ENCODE measurements at regions not wholly inside any gene's neighbourhood (a gene's known extent, or its start where the extent isn't known, plus 50 kb on each side); places are given as distances from the start of the nearest gene placed in this dataset.
"Not testable (repeated sequence)": the region's sequence is repeated elsewhere in the genome, so short reads cannot be mapped to it uniquely, and the experiment has no call there.

- DNase-seq: not testable (repeated sequence)
Measured at GRCh38 chr2:147139732-147140131, 705.1 kb upstream of the ACVR2A start.

- no peak for DNase-seq
Measured at GRCh38 chr2:147137711-147138110, 707.1 kb upstream of the ACVR2A start.

GRCh38 chr2:147135376-147135775, 709.5 kb upstream of the ACVR2A start:
- DNase-seq: peak in 5 of 58 donors; percentile 0 to 19 (median 7)

GRCh38 chr2:147133286-147133908, 711.4 kb upstream of the ACVR2A start:
- DNase-seq: no peak

- no peak for DNase-seq
Measured at GRCh38 chr2:147125145-147125544, 719.7 kb upstream of the ACVR2A start.

- DNase-seq: no peak
Measured at GRCh38 chr2:147122944-147123343, 721.9 kb upstream of the ACVR2A start.

- no peak for DNase-seq
Measured at GRCh38 chr2:147110962-147111361, 733.9 kb upstream of the ACVR2A start.

GRCh38 chr2:147110317-147110716, 734.5 kb upstream of the ACVR2A start:
- DNase-seq: no peak

GRCh38 chr2:147109291-147109690, 735.5 kb upstream of the ACVR2A start:
- no peak for DNase-seq

- DNase-seq: no peak
Measured at GRCh38 chr2:147108548-147108947, 736.3 kb upstream of the ACVR2A start.

GRCh38 chr2:147101941-147102790, 742.7 kb upstream of the ACVR2A start:
- no peak for DNase-seq

- no peak for DNase-seq
Measured at GRCh38 chr2:147100406-147101035, 744.3 kb upstream of the ACVR2A start.

- no peak for DNase-seq
Measured at GRCh38 chr2:147099845-147100244, 745.0 kb upstream of the ACVR2A start.

- no peak for DNase-seq
Measured at GRCh38 chr2:147098940-147099339, 745.9 kb upstream of the ACVR2A start.

GRCh38 chr2:147097747-147098146, 747.1 kb upstream of the ACVR2A start:
- no peak for DNase-seq

- DNase-seq: no peak
Measured at GRCh38 chr2:147096671-147097070, 748.2 kb upstream of the ACVR2A start.

GRCh38 chr2:147095376-147095775, 749.5 kb upstream of the ACVR2A start:
- DNase-seq: no peak

- DNase-seq: no peak
Measured at GRCh38 chr2:147094077-147094476, 750.8 kb upstream of the ACVR2A start.

- no peak for DNase-seq
Measured at GRCh38 chr2:147092266-147092665, 752.6 kb upstream of the ACVR2A start.

- no peak for DNase-seq
Measured at GRCh38 chr2:147091448-147091847, 753.4 kb upstream of the ACVR2A start.

GRCh38 chr2:147088871-147089270, 756.0 kb upstream of the ACVR2A start:
- DNase-seq: no peak

GRCh38 chr2:147086715-147087114, 758.1 kb upstream of the ACVR2A start:
- DNase-seq: no peak

Data from anterior cingulate cortex (tissue), 58 donors.